ENCODE measurements at regions not wholly inside any gene's neighbourhood (a gene's known extent, or its start where the extent isn't known, plus 50 kb on each side); places are given as distances from the start of the nearest gene placed in this dataset.

GRCh38 chr4:8763966-8764901, 107.4 kb downstream of the HMX1 start:
- no peak for ATAC-seq (ENCODE audit: low FRiP score in 2 of 2)
- no peak for DNase-seq
- Histone ChIP-seq H3K27me3 (no peaks in the 10 kb centered on the region), H3K4me3 (no peak overlapping the region), H3K27ac (no peak overlapping the region), H3K4me1 (no peaks in the 10 kb centered on the region), H3K36me3 (no peaks in the 10 kb centered on the region), H3K9me3 (no peaks in the 10 kb centered on the region)
- 77 to 83% methylated on average over 24 to 34 of the region's 35 CpGs for WGBS, 2 donors
- TF ChIP-seq EP300 (IDR thresholded peaks at IDR 0.05) (no peak), POLR2AphosphoS5 (IDR thresholded peaks at IDR 0.05) (no peak), POLR2A (IDR thresholded peaks at IDR 0.05) (no peak), CTCF (IDR thresholded peaks at IDR 0.05) (no peak)

GRCh38 chr4:8762951-8763735, 108.5 kb downstream of the HMX1 start:
- DNase-seq: no peak
- TF ChIP-seq POLR2AphosphoS5 (IDR thresholded peaks at IDR 0.05) (no peak), CTCF (IDR thresholded peaks at IDR 0.05) (no peak), EP300 (IDR thresholded peaks at IDR 0.05) (no peak), POLR2A (IDR thresholded peaks at IDR 0.05) (no peak)

GRCh38 chr4:8762356-8762755, 109.3 kb downstream of the HMX1 start:
- WGBS, 2 donors: 51 to 83% methylated on average over 5 of the region's 7 CpGs
- no peak overlapping the region for H3K27ac ChIP-seq
- ATAC-seq (ENCODE audit: low FRiP score in 2 of 2) (no peak), DNase-seq (no peak)
- no peaks in the 10 kb centered on the region for H3K36me3 ChIP-seq
- H3K4me1 ChIP-seq: no peaks in the 10 kb centered on the region
- no peaks in the 10 kb centered on the region for H3K9me3 ChIP-seq
- TF ChIP-seq EP300 (IDR thresholded peaks at IDR 0.05) (no peak), POLR2AphosphoS5 (IDR thresholded peaks at IDR 0.05) (no peak)
- no peaks in the 10 kb centered on the region for H3K27me3 ChIP-seq
- H3K4me3 ChIP-seq: no peak overlapping the region

More at GRCh38 chr4:8762951-8763735, 108.5 kb downstream of the HMX1 start:
- Histone ChIP-seq H3K27ac (no peak overlapping the region), H3K27me3 (no peaks in the 10 kb centered on the region), H3K4me3 (no peak overlapping the region), H3K9me3 (no peaks in the 10 kb centered on the region), H3K4me1 (no peaks in the 10 kb centered on the region), H3K36me3 (no peaks in the 10 kb centered on the region)
- no peak for ATAC-seq (ENCODE audit: low FRiP score in 2 of 2)
- 77 to 87% methylated on average over 19 to 22 of the region's 23 CpGs for whole genome bisulfite sequencing, 2 donors

GRCh38 chr4:8761824-8762205, 109.8 kb downstream of the HMX1 start:
- Histone ChIP-seq H3K4me1 (no peaks in the 10 kb centered on the region), H3K27ac (no peak overlapping the region), H3K4me3 (no peak overlapping the region), H3K36me3 (no peaks in the 10 kb centered on the region), H3K27me3 (no peaks in the 10 kb centered on the region), H3K9me3 (no peaks in the 10 kb centered on the region)
- ATAC-seq (ENCODE audit: low FRiP score in 2 of 2): no peak
- TF ChIP-seq POLR2A (IDR thresholded peaks at IDR 0.05) (no peak), CTCF (IDR thresholded peaks at IDR 0.05) (no peak), EP300 (IDR thresholded peaks at IDR 0.05) (no peak), POLR2AphosphoS5 (IDR thresholded peaks at IDR 0.05) (no peak)
- WGBS, 2 donors: 52 to 75% methylated on average over 5 to 9 of the region's 11 CpGs
- no peak for DNase-seq

GRCh38 chr4:8761167-8761823, 110.3 kb downstream of the HMX1 start:
- TF ChIP-seq POLR2A (IDR thresholded peaks at IDR 0.05) (no peak), POLR2AphosphoS5 (IDR thresholded peaks at IDR 0.05) (no peak), EP300 (IDR thresholded peaks at IDR 0.05) (no peak), CTCF (IDR thresholded peaks at IDR 0.05) (no peak)
- Histone ChIP-seq H3K36me3 (no peaks in the 10 kb centered on the region), H3K27me3 (no peaks in the 10 kb centered on the region), H3K4me3 (no peak overlapping the region), H3K9me3 (no peaks in the 10 kb centered on the region), H3K27ac (no peak overlapping the region), H3K4me1 (no peaks in the 10 kb centered on the region)
- ATAC-seq (ENCODE audit: low FRiP score in 2 of 2): peak in 1 of 2 donors; percentile 10
- DNase-seq: peak in 1 of 2 donors; percentile 60
- WGBS, 2 donors: 60 to 70% methylated on average over 8 to 17 of the region's 17 CpGs

All from upper lobe of left lung (tissue), 6 donors.